ENCODE measurements at regions not wholly inside any gene's neighbourhood (a gene's known extent, or its start where the extent isn't known, plus 50 kb on each side); places are given as distances from the start of the nearest gene placed in this dataset.

DNA sequence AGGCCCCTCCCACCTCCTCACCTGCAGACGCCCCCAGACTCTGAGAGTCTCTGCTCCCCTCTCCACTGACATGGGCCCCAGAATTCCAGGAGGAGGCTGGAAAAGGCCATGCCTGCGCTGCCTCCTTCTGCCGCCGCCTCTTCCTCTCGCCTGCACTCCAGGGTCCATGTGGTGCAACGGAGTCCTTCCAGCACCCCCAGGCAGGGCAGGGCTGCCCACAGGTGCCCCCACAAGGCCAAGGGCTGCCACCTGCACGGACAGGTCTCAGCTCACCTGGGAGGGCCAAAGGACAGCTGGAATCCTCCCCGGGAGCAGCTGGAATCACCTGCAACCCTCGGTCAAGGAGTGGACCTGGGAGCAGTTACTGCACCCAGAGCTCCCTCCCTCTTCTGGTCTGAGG, 194.9 kb downstream of the RBFOX3 start:
- DNase-seq, result no peak

DNA sequence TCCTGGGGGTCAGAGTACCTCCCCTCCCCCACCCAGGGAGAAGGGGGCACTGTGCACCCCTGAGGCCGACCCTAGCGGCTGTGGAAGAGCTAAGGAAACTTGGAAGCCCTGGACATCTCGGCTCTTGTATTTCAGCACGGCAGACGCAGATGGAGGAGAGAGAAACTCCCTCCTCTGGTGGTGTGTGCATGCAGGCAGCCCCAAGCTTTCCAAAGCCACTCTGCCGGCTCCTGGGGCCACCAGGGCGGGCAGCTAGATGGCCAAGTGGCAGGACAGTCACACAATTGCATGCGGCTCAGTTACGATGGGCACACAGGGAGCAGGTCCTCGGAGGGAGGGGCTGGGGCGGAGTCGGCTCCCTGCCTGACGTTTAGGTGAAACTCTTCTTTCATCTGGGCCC, 195.5 kb downstream of the RBFOX3 start:
- no peak for DNase-seq

GRCh38 chr17:79414793-79415211, 196.0 kb downstream of the RBFOX3 start:
- DNase-seq, result no peak

- DNase-seq, result no peak
Observed at GRCh38 chr17:79414063-79414792, 196.6 kb downstream of the RBFOX3 start.

GRCh38 chr17:79413611-79414010, 197.2 kb downstream of the RBFOX3 start:
- no peak for DNase-seq

DNA sequence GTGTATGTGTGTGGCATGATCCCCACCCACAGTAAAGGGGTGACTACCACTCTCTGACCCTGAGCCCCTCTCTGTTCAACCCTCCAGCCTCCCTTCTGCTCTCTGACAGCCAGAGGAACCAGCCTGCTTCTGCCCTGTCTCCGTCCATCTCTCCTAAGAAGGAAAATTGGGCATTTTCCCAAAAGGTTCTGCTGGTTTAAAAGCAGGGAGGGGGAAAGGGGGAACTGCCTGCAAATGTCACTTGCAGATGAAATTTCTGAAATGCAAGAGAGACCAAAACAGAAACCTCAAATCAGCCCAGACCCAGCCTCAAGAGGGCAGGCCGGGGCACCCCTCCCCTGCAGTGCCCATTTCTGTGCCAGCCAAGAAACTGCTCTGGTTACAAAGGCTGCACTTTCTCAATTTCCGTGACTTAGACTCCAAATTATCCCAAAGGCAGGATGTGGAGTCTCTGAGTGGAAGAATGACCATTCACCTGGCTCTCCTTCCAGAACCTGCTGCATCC, 197.9 kb downstream of the RBFOX3 start:
- DNase-seq, result no peak

- DNase-seq, result no peak
Observed at GRCh38 chr17:79412110-79412509, 198.7 kb downstream of the RBFOX3 start.

DNA sequence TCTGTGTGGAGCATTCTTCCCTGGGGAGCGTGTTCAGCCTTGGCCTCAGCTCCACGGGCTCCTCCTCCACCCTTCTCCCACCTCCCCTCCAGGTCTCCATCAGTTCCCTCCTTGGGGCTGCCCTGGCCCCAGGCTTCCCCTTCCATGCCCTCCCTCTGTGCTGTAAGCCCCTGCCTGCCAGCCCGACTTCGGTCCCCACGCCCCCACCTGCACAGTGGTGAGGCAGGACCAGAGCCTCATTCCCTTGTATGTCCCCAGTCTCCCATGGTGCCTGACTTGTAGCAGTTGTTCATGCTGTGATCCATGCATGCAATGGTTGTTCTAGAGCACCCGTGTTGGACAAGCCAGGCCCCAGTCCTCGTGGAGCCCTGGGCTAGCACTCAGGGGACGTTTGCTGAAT, 199.4 kb downstream of the RBFOX3 start:
- DNase-seq, result no peak

GRCh38 chr17:79410681-79411080, 200.2 kb downstream of the RBFOX3 start:
- DNase-seq, result no peak

- DNase-seq, result no peak
Observed at GRCh38 chr17:79408251-79408650, 202.6 kb downstream of the RBFOX3 start.

DNA sequence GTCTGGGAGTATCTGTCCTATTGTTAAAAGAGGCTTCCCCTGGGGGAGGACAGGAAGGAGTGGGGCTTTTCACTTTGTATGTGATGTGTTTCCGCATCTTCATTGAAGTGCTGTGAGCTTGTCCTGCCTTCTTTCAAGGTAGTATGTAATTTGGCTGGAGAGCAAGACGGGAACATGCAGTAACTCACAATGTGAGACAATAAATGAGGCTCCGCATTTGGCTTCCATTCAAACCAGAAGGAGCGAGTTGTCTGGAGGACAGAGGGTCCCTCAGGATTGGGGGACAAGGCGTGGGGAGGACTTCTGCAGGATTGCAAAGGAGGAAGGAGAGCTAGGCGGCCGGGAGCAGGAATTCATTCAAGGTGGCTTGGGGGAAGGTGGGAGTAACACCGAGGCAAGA, 203.5 kb downstream of the RBFOX3 start:
- no peak for DNase-seq

DNA sequence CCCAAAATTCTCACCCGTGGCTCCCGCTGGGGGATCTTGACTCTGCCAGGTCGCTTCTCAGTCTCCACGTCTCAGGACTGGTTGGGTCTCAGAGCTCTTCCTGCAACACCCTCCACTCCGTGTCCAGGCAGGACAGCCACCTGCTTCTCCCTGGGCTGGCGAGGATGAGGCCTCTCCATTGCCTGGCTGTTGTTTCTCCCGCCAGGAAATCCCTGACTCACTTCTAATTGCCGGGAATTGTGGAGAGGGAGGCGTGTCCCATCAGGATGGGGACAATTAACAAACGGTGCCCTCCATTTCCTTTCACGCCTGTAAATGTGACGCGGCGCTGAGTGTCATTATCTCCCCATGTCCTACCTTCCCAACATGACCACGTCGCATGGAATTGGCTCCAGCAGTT, 204.5 kb downstream of the RBFOX3 start:
- no peak for DNase-seq

DNA sequence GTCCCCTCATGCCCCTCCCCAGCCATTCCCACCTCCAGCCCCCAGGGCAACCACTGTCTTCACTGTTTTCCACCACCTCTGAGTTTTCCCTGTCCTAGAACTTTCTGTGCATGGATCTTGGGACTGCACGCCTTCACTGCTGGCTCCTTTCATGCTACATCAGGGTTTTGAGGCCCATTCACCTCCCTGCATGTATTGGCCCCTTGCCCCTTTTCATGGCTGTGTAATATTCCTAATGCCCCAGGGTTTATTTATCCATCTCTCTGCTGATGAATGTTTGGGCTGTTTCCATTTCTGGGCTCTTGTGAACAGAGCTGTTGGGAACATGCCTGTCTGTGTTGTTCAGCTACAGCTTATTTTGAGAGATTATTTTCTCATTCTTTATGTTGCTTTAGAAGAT, 205.0 kb downstream of the RBFOX3 start:
- no peak for DNase-seq

DNA sequence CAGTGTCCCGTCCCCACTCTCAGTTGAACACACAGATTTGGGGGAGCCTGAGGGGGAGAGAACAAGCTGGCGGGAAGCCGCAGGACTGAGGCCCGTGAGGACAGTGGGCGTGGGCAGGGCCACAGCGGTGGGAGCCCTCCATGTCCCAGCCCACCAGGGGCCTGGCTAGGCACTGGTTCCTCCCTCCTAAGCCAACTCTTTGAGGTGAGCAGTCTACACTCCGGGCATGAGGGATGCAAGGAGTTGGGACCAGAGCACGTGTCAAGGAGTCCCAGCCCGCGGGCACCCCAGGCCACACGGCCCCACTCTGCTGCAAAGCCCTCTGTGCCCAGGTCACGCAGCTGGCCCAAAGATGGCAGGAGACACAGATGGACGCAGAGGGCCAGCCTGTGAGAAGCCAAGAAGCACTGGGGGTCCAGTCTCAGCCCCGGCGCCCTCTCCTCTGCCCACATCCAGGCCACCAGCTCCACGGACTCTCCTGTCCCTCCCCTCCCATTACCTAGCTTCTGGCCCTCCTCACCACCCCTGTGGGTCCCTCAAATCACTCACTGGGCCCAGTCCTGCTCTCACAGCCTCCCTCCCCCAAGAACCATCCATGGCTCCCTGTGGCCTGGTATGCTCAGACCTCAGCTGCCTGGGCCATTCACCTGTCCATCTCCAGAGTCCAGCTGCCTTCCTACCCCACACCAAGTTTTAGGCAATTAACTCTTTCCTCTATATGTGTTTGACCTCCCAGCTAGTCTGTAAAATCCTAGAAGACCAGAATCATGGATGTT, 206.5 kb downstream of the RBFOX3 start:
- no peak for DNase-seq

DNA sequence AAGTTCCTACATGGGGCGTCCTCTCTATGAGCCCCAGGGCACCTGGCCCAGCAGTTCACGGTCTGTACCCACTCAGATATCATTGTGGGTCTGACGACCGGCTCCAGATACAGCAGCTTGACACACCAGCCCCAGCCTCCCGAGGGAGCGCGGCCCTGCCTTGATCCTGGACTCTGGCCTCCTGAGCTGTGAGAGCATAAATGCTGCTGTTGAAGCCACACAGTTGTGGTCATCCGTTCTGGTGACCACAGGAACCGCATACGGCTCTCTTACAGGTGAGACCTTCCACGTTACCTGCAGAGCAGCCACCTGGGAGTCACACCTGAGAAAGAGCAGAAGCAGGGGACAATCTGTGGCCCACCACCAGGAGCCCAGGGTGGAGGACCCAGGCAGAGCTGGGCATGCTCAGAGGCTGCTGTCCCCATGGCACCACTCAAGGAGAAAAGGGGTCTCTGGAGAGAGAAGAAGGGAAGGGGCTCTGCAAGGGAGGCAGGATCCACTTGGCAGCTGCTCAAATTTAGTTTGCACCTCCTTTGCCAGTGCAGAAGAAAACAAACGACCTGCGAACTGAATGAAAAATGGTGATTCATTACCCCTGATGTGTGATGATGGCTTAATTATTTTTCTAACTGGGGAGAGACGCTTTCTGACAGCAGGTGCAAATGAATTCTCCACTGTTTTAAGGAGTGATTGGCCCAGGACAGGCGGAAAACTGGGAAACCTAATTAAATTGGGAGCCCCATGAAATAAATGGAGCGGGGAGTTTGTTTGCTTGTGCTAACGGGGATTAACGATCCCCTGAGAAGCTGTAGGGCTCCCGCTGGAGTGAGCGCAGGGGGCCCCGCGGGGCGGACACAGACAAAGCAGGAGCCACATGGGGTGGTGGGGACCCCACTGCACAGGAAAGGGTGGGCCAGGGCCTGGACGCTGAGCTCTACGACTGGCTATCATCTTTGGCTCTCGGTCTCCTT, 208.9 kb downstream of the RBFOX3 start:
- no peak for DNase-seq

DNA sequence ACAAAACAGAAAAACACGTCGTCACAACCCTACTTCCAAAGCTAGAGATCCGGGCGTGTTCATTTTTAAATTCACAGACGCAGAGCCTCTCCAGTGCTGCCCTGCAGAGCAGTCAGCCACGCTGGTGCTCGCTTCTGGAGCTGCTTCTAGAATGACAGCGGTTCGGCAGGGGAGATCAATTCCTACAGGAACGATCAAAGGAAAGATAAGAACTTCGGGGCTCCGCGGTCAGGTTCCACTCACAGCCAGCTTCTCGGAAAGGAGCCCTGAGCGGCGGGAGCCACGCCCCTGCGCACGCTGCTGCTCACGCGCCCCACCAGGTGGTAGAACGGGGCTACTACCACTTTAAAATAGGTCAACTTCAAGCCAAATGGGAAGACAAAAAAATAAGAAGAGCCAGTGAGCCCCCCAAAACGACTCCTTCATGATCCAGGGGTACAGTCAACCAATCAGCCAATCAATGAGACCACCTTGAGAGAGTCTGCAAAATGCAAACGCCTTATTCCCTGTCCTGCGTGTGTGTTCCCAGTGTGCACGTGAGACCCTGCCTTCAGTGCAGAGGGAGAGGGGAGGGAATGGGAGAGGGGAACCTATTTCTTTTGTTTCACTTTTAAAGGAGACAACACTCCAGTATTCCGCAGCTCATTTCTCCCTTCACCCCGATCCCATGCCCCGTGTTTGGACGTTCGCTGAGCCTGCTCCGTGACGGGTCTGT, 209.7 kb downstream of the RBFOX3 start:
- peak; percentile 76 for DNase-seq

- DNase-seq, result no peak
Observed at GRCh38 chr17:79399610-79400144, 211.2 kb downstream of the RBFOX3 start.

DNA sequence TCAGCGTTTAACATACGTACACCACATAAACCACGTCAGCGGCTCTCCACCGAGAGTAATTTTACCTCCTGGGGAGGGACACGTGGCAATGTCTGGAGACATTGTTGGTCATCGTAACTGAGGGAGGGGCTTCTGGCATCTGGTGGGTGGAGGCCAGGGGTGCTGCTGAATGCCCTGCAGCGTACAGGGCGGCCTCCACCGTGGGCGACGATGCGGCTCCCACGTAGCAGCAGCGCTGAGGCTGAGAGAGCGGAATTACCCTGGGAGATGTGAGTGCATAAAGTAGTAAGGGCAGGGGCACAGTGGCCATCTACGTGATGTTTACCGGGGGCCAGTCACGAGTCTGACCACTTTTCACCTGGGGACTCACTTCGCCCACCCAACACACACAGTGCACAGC, 212.4 kb downstream of the RBFOX3 start:
- no peak for DNase-seq

- DNase-seq, result no peak
Observed at GRCh38 chr17:79396696-79397095, 214.2 kb downstream of the RBFOX3 start.

DNA sequence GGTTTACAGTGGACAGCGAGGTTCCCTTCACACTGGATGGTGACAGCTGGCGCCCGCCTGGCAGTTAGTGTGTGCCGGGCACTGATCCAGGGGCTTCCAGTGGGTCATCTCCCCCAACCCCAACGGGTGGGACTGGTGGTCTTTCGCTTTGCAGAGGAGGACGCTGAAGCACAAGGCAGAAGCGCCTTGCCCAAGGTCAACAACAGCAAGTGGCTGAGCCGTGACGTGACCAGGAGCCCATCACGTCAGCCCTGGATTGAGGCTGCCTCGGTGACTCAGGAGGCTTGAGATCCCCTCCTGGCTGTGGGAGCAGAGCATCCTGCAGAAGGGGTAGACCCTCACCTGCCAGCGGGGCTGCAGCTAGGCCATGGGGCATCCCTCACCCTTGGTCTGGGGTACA, 215.3 kb downstream of the RBFOX3 start:
- no peak for DNase-seq

- DNase-seq, result no peak
Observed at GRCh38 chr17:79395066-79395465, 215.8 kb downstream of the RBFOX3 start.

Measured in CD4-positive, alpha-beta T cell treated with Interleukin-6 for 4 hours (primary cell).